WTC11 (cell line): ENCODE measurements at regions not wholly inside any gene's neighbourhood (a gene's known extent, or its start where the extent isn't known, plus 50 kb on each side); places are given as distances from the start of the nearest gene placed in this dataset.

Experiments used
- ATF1 ChIP-seq: sonication (generic); formaldehyde crosslinking; IDR thresholded peaks from 2 replicates; pipeline ENCODE4 v1.8.1; 2023; ENCODE audit warnings: mild to moderate bottlenecking, moderate library complexity, missing genetic modification reagents
- ETV6 ChIP-seq: sonication (generic); formaldehyde crosslinking; IDR thresholded peaks from 2 replicates; pipeline ENCODE4 v1.8.1; 2022; ENCODE audit warnings: mild to moderate bottlenecking, missing genetic modification reagents
- FOXJ3 ChIP-seq: sonication (generic); formaldehyde crosslinking; IDR thresholded peaks from 2 replicates; pipeline ENCODE4 v1.9.0; 2021; ENCODE audit warnings: missing genetic modification reagents, mild to moderate bottlenecking, borderline replicate concordance
- TF ChIP-seq, protein P1 (sequence below): fragments of 200-600 bp; IDR thresholded peaks from 2 replicates; pipeline ENCODE4 v1.8.0; 2022; ENCODE audit warnings: antibody characterized with exemption

DNA sequence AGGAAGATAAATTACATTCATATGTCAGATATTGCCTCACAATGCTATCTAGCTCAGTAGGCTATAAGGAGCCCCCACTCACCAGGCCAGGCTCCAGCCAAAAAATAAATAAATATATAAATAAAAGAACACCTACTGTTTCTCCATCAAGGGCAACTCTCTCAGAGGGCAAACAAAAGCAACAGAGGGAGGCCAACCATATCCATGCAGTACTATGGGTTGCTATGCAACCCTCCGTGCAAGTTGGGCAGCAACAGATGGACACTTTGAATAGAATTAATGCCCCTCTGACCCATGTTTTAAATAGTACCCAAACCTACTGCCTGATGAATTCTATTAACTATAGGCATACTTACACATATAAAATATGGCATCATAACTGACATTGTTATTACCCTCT, 279.8 kb upstream of the EDNRB start:
- TF ChIP-seq ATF1 (CRISPR knock-in tag) (no peak), ETV6 (CRISPR knock-in tag) (no peak), FOXJ3 (CRISPR knock-in tag) (no peak)
- TF ChIP-seq, protein P1, sequence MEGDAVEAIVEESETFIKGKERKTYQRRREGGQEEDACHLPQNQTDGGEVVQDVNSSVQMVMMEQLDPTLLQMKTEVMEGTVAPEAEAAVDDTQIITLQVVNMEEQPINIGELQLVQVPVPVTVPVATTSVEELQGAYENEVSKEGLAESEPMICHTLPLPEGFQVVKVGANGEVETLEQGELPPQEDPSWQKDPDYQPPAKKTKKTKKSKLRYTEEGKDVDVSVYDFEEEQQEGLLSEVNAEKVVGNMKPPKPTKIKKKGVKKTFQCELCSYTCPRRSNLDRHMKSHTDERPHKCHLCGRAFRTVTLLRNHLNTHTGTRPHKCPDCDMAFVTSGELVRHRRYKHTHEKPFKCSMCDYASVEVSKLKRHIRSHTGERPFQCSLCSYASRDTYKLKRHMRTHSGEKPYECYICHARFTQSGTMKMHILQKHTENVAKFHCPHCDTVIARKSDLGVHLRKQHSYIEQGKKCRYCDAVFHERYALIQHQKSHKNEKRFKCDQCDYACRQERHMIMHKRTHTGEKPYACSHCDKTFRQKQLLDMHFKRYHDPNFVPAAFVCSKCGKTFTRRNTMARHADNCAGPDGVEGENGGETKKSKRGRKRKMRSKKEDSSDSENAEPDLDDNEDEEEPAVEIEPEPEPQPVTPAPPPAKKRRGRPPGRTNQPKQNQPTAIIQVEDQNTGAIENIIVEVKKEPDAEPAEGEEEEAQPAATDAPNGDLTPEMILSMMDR, result no peak
